ENCODE measurements at regions not wholly inside any gene's neighbourhood (a gene's known extent, or its start where the extent isn't known, plus 50 kb on each side); places are given as distances from the start of the nearest gene placed in this dataset.

GRCh38 chr12:90024262-90024661 is 315.6 kb upstream of the ATP2B1 start:
- TF ChIP-seq CTCF (IDR thresholded peaks at IDR 0.05; ENCODE audit: borderline replicate concordance) = no peak
- H3K4me3 ChIP-seq = no peak overlapping the region
- H3K4me1 ChIP-seq = peaks cover 8% of the 10 kb centered on the region
- H3K27ac ChIP-seq (replicated peaks) = no peak overlapping the region
- intact Hi-C loops (cut with micrococcal nuclease) = no loop called here
- H3K36me3 ChIP-seq = no peaks in the 10 kb centered on the region
- DNase-seq = no peak
- no peaks in the 10 kb centered on the region for H3K27me3 ChIP-seq (ENCODE audit: low read depth)
- H3K9me3 ChIP-seq (replicated peaks) = no peaks in the 10 kb centered on the region

- H3K27me3 ChIP-seq (ENCODE audit: low read depth) = no peaks in the 10 kb centered on the region
- no peak for TF ChIP-seq CTCF (IDR thresholded peaks at IDR 0.05; ENCODE audit: borderline replicate concordance)
- intact Hi-C loops (cut with micrococcal nuclease) = no loop called here
- H3K36me3 ChIP-seq = no peaks in the 10 kb centered on the region
- no peak for DNase-seq
- no peaks in the 10 kb centered on the region for H3K4me1 ChIP-seq
- H3K27ac ChIP-seq (replicated peaks) = no peak overlapping the region
- no peaks in the 10 kb centered on the region for H3K9me3 ChIP-seq (replicated peaks)
- no peak overlapping the region for H3K4me3 ChIP-seq
Observed at GRCh38 chr12:90023207-90023900, 314.7 kb upstream of the ATP2B1 start.

- TF ChIP-seq CTCF (IDR thresholded peaks at IDR 0.05; ENCODE audit: borderline replicate concordance) = no peak
- H3K36me3 ChIP-seq = no peaks in the 10 kb centered on the region
- H3K27ac ChIP-seq (replicated peaks) = no peak overlapping the region
- H3K4me1 ChIP-seq = no peaks in the 10 kb centered on the region
- no peaks in the 10 kb centered on the region for H3K9me3 ChIP-seq (replicated peaks)
- intact Hi-C loops (cut with micrococcal nuclease) = no loop called here
- no peaks in the 10 kb centered on the region for H3K27me3 ChIP-seq (ENCODE audit: low read depth)
- no peak overlapping the region for H3K4me3 ChIP-seq
- no peak for DNase-seq
Observed at GRCh38 chr12:90021795-90022440, 313.3 kb upstream of the ATP2B1 start.

GRCh38 chr12:90020881-90021280 is 312.2 kb upstream of the ATP2B1 start:
- Histone ChIP-seq H3K4me3 (no peak overlapping the region), H3K36me3 (no peaks in the 10 kb centered on the region), H3K4me1 (no peaks in the 10 kb centered on the region), H3K27me3 (ENCODE audit: low read depth) (no peaks in the 10 kb centered on the region), H3K27ac (replicated peaks) (no peak overlapping the region), H3K9me3 (replicated peaks) (no peaks in the 10 kb centered on the region)
- intact Hi-C loops (cut with micrococcal nuclease) = no loop called here
- no peak for TF ChIP-seq CTCF (IDR thresholded peaks at IDR 0.05; ENCODE audit: borderline replicate concordance)
- DNase-seq = no peak

- TF ChIP-seq CTCF (IDR thresholded peaks at IDR 0.05; ENCODE audit: borderline replicate concordance) = no peak
- intact Hi-C loops (cut with micrococcal nuclease) = no loop called here
- Histone ChIP-seq H3K36me3 (no peaks in the 10 kb centered on the region), H3K9me3 (replicated peaks) (no peaks in the 10 kb centered on the region), H3K27ac (replicated peaks) (no peak overlapping the region), H3K4me1 (no peaks in the 10 kb centered on the region), H3K4me3 (no peak overlapping the region), H3K27me3 (ENCODE audit: low read depth) (no peaks in the 10 kb centered on the region)
- DNase-seq = no peak
Observed at GRCh38 chr12:90020436-90020835, 311.8 kb upstream of the ATP2B1 start.

All from left ventricle myocardium inferior (tissue), 1 donor.